A204.1 (cell line): ENCODE measurements at regions not wholly inside any gene's neighbourhood (a gene's known extent, or its start where the extent isn't known, plus 50 kb on each side); places are given as distances from the start of the nearest gene placed in this dataset.
"Not testable (repeated sequence)": the region's sequence is repeated elsewhere in the genome, so short reads cannot be mapped to it uniquely, and the experiment has no call there.

Experiments used
- FAIRE-seq: peaks from 2 replicates; lab custom pipeline; 2012; peaks lifted over from hg19 to GRCh38; lab: Jason Lieb, UNC

GRCh38 chr12:92421042-92421441 lies 275.4 kb upstream of the BTG1 start:
- FAIRE-seq: no peak

GRCh38 chr12:92419201-92419600 lies 273.6 kb upstream of the BTG1 start:
- FAIRE-seq: no peak

- no peak for FAIRE-seq
Observed at GRCh38 chr12:92418381-92418780, 272.7 kb upstream of the BTG1 start.

GRCh38 chr12:92417373-92417772 lies 271.7 kb upstream of the BTG1 start:
- no peak for FAIRE-seq

GRCh38 chr12:92416385-92416812 lies 270.8 kb upstream of the BTG1 start:
- FAIRE-seq: no peak

GRCh38 chr12:92414170-92415070 lies 268.8 kb upstream of the BTG1 start:
- FAIRE-seq: no peak

GRCh38 chr12:92413286-92413685 lies 267.6 kb upstream of the BTG1 start:
- no peak for FAIRE-seq

- no peak for FAIRE-seq
Observed at GRCh38 chr12:92412856-92413255, 267.2 kb upstream of the BTG1 start.

GRCh38 chr12:92411687-92412086 lies 266.0 kb upstream of the BTG1 start:
- no peak for FAIRE-seq

GRCh38 chr12:92408072-92408900 lies 262.6 kb upstream of the BTG1 start:
- no peak for FAIRE-seq

GRCh38 chr12:92406404-92407070 lies 260.9 kb upstream of the BTG1 start:
- FAIRE-seq: not testable (repeated sequence)

- not testable (repeated sequence) for FAIRE-seq
Observed at GRCh38 chr12:92405801-92406251, 260.2 kb upstream of the BTG1 start.

- FAIRE-seq: no peak
Observed at GRCh38 chr12:92404921-92405320, 259.3 kb upstream of the BTG1 start.

- FAIRE-seq: no peak
Observed at GRCh38 chr12:92404259-92404894, 258.7 kb upstream of the BTG1 start.

GRCh38 chr12:92403210-92404175 lies 257.8 kb upstream of the BTG1 start:
- FAIRE-seq: no peak

GRCh38 chr12:92402415-92402814 lies 256.8 kb upstream of the BTG1 start:
- no peak for FAIRE-seq

GRCh38 chr12:92400006-92400405 lies 254.4 kb upstream of the BTG1 start:
- FAIRE-seq: no peak

GRCh38 chr12:92398565-92399309 lies 253.1 kb upstream of the BTG1 start:
- no peak for FAIRE-seq

- FAIRE-seq: no peak
Observed at GRCh38 chr12:92396647-92397252, 251.1 kb upstream of the BTG1 start.

GRCh38 chr12:92395322-92395721 lies 249.7 kb upstream of the BTG1 start:
- FAIRE-seq: no peak
